GM21529 (cell line): ENCODE measurements at regions not wholly inside any gene's neighbourhood (a gene's known extent, or its start where the extent isn't known, plus 50 kb on each side); places are given as distances from the start of the nearest gene placed in this dataset.
A peak's percentile ranks its signal among the peaks of the same experiment; 100 is the strongest.
"Not testable (repeated sequence)": the region's sequence is repeated elsewhere in the genome, so short reads cannot be mapped to it uniquely, and the experiment has no call there.

Experiments
- ATAC-seq: cut with Tn5 transposase; IDR thresholded peaks from one replicate; pipeline ENCODE4 v1.9.1; 2021; ENCODE audit not compliant: unreplicated experiment

DNA sequence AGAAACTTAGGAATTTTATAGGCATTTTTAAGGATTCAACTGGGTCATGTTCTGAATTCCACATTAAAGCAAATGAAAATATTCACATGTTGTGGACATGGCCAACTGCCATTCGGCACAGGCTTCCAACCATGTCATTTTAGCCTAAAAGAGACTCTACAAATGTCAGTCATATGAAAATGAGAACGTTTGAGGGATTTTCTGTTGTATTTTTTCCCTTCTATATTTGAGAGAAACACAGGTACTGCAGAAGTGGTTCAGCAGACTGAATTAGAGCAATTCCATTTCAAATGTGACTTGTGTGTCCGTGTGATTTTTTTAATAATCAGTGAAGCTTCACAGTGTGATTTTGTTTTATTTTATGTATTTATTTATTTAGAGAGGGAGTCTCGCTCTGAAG, 124.3 kb downstream of the TP53TG3F start:
- ATAC-seq = not testable (repeated sequence)

DNA sequence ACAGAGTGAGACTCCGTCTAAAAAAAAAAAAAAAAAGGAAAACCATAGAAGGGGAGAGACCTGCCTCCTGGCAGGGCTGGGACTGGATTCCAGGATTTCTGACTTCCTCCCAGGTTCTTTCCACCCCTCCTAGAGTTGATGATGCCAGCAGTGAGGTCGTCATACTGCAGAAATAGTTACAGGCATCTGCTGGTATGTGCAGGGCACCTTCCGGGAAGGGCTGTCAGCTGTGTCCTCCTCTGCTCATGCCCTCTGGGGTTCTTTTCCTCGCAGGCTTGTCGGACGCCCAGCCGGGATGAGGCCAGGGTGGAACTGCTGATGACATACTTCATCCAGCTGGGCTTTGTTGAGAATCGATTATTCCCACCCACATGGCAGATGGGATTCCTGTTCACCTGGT, 129.2 kb downstream of the TP53TG3F start:
- ATAC-seq = not testable (repeated sequence)

DNA sequence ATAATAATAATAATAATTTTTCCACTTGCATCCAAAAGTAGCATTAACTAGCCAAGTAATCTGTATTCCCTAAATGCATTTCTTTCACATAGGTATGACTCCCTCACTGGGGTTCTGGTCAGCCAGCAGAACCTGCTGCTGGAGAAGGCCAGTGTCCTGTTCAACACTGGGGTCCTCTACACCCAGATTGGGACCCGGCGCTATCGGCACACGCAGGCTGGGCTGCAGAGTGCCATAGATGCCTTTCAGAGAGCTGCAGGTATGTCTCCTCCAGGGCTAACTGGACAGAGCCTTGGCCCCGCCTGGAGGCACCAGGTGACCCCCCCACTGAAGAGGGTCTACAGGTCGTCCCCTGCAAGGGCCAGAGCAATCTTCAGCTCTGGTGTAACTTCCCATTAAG, 133.9 kb downstream of the TP53TG3F start:
- not testable (repeated sequence) for ATAC-seq

DNA sequence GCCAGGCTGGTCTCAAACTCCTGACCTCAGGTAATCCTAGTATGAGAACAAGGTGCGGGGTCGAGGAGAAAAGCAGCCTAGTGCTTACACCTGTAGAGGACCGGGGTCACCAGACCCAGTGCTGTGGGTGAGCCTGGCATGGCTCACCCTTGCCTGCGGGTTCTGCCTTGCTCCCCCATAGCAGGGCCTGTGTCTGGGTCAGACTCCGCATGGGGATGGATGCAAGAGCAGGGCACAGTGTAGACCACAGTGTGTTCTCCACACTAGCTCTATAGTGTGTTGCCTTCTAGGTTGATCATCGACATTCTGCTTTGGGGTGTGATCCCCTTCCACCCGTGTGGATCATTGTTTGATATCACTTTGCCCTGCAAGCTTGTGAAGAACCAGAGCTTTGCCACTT, 135.7 kb downstream of the TP53TG3F start:
- not testable (repeated sequence) for ATAC-seq

DNA sequence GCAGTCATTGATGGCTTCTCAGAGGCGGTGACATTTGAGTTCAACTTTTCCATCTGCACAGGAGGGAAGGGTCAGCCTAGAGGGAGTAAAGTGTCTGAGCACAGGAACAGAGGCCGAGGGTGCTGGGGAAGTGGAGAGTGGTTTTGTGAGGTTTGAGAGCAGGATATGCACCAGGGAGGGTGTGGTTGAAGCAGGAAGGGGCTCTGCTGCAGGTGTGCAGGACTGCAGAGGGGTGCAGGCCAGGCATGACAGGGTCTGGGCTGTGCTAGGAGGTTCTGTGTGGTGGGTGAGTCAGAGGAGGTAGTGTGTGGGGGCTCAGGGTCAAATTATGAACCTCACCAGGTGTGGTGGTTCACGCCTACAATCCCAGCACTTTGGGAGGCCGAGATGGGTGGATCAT, 141.6 kb downstream of the TP53TG3F start:
- ATAC-seq = peak; percentile 74

DNA sequence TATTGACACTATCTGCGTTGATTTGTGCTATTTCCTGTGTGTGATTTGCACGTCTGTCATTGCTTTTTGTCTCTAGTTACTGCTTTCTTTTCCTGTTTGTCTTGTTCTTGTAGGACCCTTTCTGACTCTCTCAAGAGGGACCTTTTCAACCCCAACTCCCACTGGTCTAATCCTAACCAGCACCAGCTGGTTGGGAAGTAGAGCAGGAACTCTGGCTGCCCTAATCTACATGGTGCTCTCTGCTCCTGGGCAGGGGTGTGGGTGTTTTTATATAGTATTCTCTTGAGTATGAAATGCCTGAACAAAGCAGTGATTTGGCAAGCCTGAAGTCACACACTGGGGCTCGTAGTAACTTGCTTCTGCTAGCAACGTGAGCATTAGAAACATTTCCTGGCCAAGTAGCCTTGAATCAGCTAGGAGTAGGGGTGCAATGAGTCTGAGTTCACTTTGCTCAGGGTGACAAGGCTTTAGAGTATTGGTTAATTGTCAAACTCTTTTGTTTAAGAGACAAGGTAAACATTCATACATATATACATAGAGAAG, 164.2 kb downstream of the TP53TG3F start:
- ATAC-seq = not testable (repeated sequence)

DNA sequence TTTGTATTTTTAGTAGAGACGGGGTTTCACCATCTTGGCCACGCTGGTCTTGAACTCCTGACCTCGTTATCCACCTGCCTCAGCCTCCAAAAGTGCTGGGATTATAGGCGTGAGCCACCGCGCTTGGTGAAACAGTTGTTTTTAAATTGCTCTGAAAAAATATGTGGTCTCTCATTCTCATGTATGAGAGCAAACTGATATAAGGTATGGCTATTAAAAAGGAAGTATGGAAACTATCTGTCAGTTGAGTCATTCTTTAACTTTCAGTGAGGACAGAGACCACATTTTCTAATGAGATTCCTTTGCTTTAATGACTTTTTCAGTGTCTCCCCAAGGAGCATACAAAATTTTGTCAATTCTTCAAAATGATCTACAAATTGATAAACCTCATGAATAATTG, 169.5 kb downstream of the TP53TG3F start:
- not testable (repeated sequence) for ATAC-seq

DNA sequence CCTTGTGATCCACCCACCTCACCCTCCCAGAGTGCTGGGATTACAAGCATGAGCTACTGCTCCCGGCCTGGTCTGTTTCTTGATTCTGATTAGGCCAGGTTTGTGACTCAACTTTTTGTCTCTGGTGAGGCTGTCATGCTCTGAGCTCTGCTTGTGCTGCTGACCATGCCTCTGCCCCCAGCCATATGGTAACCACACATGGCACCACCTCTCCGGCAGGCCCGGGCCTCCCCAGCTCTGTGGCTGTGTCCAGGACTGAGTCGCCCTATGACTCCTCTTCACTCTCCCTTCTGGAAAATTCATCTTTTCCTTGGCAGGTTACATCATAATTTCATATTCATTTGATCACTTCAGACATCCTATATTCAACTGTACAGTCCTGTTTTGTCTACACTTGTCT, 172.3 kb downstream of the TP53TG3F start:
- ATAC-seq = not testable (repeated sequence)

DNA sequence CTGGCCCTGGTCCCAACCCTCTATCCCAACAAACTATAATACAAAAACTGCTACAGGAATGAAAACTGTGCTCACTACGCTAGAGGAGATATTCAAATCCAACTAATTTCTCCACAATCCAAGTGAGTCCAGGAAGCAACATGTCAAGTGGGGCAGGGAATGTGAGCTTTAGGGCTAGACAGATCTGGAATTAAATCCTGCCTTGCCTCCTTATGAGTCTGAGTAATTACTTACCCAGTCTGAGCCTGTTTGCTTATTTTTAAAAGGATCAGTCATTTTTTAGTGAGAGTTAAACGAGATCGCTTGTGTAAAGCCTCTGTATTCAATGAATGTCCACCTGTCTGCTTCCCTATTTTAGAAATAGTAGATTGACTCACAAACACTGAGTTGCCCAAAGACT, 174.6 kb downstream of the TP53TG3F start:
- not testable (repeated sequence) for ATAC-seq

DNA sequence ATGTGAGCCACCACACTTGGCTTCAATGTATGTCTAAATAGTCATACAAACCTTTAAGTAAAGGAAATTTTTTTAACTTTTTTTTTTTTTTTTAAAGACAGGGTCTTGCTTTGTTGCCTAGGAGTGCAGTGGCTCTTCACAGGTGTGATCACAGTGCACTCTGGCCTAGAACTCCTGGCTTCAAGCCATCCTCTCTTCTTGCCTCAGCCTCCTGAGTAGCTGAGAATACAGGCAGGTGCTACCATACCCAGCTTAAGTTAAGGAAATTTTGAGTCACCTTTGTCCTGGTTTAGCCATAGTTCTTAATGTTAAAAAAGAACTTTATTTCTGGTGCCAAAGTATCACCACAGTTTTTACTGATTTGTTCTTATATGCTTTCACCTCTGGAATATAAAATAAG, 177.3 kb downstream of the TP53TG3F start:
- ATAC-seq = not testable (repeated sequence)

DNA sequence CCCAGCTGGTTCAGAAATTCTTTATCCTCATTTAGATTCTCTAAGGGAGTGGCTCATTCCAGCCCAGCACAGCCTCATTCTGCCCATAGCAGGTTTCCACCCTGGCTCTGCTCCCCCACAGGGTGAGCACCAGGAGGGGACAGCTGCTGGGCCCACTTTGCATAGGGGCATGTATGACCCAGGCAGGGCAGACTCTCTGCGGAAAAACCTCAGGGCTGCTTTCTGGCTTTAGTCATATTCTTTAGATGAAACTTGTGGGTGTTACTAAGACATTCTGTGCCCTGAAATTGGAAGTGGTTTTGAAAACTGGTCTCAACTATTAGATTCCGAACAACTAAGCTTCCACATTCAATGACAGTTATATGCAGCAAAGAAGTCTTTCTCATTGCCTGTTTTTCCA, 183.9 kb downstream of the TP53TG3F start:
- ATAC-seq = peak; percentile 85

DNA sequence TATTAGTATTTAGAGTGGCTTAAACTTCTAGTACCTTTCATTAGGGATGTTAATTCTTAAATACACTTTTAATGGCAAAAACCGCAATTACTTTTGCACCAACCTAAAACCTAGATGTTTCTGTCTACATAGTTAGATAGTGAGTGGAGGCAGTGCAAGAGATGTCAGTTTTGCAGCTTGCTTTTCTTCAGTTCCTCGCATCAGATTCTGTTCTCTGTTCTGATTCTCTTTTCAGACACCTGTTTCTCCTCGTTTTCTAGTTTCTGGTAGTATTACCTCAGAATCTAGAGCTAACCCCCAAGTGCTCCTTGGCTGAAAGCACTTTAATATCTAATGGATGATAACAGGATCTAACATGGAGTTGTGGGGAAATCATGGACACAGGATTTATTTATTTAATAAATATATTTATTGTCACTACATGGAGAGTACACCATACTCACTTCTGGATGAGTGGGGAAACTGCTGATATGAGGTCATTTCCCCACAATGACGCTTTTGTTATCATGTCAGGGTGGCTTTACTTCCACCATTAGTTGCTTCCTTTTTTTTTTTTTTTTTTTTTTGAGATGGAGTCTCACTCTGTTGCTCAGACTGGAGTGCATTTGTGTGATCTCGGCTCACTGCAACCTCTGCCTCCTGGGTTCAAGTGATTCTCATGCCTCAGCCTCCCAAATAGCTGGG, 184.4 kb downstream of the TP53TG3F start:
- peak; percentile 53 for ATAC-seq

DNA sequence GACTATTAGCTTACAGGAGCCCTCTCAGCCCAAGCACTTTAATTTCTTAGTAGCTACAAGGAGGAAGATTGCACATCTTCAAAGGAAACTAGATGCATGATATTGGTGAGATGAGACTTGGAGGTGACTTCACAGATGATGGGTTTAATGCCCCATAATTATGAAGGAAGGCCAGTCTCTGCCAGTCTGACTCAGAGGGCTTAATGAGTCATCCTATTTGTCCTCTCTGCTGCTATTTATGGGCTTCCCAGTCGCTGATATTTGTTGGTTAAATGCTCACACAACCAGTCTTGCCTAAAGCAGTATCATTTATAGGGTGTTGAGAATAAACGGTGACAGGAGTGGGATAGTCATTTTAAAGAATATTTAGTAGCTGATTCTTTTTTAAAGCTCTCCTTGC, 187.0 kb downstream of the TP53TG3F start:
- not testable (repeated sequence) for ATAC-seq

DNA sequence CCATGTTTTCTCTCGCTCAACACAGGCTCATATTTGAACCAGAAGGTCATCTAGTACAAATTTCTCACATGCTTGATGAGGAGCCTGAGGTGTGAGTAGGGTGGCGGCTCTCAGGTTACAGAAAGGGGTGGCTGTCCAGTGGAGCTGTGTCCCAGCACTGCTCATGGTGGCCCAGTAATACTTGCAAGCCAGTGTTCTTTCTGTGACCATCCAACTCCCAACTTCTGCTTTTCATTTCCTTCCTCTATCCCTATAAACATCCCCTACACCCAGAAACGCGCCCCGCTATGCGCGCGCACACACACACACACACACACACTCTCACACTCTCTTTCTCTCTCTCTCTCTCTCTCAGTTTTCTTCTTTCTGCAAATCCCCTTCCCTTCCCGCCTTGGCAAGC, 196.3 kb downstream of the TP53TG3F start:
- ATAC-seq = not testable (repeated sequence)

DNA sequence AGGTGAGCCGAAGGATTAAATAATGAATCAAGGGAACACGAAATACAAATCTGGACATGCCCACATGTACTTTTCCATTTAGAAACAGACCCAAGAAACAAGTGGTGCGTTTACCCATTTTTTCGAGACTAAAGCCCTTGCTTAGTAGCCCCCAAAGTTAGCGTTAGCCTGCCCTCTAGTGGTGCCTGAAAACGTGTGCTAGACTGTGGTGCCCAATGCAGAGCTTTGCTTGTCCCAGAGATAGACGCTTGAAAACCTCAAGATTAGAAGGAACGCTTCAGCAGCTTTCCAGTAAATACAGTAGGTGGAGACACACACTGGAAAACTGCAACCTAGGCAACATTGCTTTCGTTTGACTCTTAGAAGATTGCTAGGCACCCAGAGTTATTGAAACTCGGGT, 197.0 kb downstream of the TP53TG3F start:
- ATAC-seq = peak; percentile 71

DNA sequence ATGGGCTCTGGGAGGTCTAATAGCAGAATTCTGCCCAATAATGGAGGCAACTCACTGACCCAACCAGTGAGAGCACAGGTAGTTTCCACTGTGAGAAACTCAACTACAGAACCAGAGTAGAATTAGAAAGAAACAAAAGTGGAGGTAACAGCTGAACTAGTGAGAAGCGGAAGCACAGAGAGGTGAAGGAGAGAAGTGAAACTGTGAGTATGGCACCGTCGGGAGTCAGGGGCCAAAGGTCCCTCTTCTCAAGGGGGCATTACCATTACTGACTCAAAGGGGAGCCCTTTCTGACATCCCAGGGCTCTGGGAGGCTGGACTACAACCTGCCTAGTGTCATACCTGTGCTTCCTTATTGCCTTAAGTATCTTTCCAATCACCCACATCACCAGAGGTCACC, 198.3 kb downstream of the TP53TG3F start:
- peak; percentile 64 for ATAC-seq

DNA sequence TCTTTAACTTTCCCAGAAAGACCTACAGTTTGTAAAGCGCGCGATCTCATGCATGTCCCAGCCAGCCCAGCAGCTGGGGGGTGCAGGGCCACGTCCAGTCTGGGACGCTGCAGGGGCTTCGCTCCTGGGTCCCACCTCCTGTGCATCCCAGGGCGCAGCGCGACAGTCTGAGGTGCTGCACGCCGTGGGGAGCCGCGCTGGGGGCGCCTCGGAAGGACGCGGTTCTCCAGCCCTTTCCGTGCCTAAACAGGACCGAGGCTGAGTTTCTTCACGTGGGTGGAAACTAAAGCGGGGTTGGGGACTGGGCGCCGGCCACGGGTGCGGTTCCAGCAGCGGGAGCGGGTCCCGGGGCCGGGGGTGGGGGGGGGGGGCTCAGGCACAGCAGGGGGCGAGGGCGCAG, 221.4 kb downstream of the TP53TG3F start:
- ATAC-seq = not testable (repeated sequence)

DNA sequence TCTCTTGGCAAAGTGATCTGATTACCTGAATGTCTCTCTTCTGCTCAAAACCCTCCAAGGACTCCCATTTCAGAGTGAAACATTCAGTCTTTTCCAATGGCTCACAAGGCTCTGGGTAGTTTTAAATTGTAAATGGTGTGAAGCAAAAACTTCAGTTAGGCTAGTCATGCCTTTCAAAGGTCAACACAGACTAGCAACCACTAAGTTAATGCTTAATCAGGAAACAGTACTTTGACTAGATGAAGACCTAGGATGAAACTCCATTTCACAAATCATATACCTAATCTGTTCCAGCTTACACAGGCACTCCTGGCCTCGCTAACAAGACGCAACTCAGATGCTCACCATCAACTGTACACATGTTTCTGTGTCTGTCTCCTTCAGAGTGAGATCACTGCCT, 240.9 kb downstream of the TP53TG3F start:
- not testable (repeated sequence) for ATAC-seq

DNA sequence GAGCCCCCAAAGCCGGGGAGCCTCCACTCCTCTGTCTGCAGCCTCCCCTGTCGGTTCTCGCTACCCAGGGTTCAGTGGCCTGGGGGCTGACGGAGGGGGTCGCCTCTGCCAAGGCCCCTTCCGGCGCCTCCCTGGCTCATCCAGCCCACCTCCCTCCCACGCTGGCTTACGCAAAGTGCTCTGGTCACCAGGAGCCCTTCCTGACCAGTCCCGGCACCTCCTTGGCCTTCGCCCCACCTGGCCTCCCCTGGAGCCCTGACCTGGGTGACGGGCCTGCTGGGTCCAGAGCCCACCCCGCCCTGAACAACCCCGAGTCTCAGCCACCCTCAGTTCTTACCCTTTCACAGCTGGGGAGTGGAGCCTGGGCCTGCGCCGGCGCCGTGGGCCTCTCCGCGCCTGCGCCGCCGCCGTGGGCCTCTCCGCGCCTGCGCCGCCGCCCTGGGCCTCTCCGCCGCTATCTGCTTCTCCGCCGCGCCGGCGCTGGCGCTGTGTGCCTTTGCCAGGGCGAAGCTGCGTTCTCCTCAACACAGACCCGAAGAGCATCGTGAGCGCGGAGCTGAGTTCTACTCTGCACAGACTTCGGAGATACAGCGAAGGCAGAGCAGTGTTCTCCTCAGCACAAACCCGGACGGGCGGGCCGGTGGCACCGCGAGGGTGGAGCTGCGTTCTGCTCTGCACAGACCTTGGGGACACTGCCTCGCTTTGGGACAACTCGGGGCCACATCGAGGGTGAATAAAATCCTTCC, 247.6 kb downstream of the TP53TG3F start:
- ATAC-seq = not testable (repeated sequence)

DNA sequence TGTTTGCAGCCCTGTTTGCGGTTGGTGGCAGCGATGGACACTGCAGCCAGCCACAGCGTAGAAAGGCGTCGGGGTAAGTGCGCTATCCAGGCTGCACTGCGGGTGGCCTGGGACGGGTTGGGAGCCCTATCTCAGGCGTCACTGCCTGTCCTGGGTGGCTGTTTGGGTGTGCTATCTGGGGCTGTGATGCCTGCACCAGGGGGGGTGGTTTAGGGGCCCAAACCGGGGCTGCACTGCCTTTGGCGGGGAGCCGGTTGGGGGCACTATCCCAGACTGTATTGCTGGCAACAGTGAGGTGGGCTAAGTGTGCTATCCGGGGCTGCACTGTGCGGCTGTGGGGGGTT, 248.2 kb downstream of the TP53TG3F start:
- ATAC-seq = not testable (repeated sequence)

DNA sequence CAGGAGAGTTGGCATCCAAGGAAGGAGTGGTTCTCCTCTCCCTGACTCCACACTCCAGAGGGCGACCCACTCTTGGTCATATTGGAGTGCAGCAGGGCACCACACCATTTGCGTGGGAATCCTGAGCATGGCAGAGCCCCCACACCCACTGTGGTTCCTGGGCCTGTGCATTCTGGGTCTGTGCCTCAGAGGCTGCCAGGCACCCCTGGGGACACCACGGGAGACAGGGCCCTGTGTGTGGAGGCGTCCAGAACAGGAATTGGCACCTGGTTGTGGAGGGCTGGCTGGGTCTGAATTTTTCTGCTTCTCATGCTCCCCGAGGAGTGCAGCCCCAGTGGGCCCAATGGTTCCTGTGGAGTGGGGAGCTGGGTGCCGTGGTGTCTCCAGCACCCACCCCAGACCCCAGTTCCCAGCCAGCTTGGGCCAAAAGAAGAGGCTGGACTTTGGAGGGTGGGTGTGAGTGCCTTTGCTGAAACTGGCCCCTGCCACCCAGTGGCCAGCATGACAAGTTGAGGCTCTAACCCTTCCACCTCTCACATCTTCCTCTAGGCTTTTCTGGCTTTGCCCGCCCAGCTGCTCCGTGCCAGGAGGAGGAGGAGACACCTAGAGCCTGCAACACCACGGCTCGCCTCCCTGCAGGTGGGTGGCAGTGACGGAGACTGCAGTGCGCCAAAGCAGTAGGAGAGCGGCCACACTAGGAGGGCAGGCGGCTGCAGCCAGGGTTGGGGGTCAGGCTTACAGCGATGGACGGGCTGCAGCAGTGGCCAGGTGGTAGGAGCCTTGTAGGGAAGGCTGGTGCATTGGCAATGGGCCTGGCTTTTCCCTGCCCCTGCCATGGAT, 250.7 kb downstream of the TP53TG3F start:
- ATAC-seq = not testable (repeated sequence)
